Stimulated activated CD4-positive, alpha-beta T cell treated with anti-CD3 and anti-CD28 coated beads, Interleukin-4, amount 100 ng/mL, for 4 hours (primary cell): ENCODE measurements at regions not wholly inside any gene's neighbourhood (a gene's known extent, or its start where the extent isn't known, plus 50 kb on each side); places are given as distances from the start of the nearest gene placed in this dataset.

Experiments used
- DNase-seq, 2 experiments: peaks; one replicate each; pipeline ENCODE4 v3.0.0-alpha.2; 2020

GRCh38 chr2:5921081-5921642, 229.0 kb downstream of the SOX11 start:
- DNase-seq = no peak

- no peak for DNase-seq
Measured at GRCh38 chr2:5923957-5924945, 232.1 kb downstream of the SOX11 start.

- DNase-seq = no peak
Measured at GRCh38 chr2:5925604-5926003, 233.4 kb downstream of the SOX11 start.

- no peak for DNase-seq
Measured at GRCh38 chr2:5926871-5927512, 234.8 kb downstream of the SOX11 start.

GRCh38 chr2:5932556-5933469, 240.6 kb downstream of the SOX11 start:
- DNase-seq = no peak

- no peak for DNase-seq
Measured at GRCh38 chr2:5933669-5934068, 241.5 kb downstream of the SOX11 start.

- no peak for DNase-seq
Measured at GRCh38 chr2:5937321-5937720, 245.1 kb downstream of the SOX11 start.

GRCh38 chr2:5937851-5938565, 245.8 kb downstream of the SOX11 start:
- DNase-seq = no peak

GRCh38 chr2:5938566-5938896, 246.3 kb downstream of the SOX11 start:
- no peak for DNase-seq

GRCh38 chr2:5939553-5939952, 247.4 kb downstream of the SOX11 start:
- no peak for DNase-seq

- DNase-seq = no peak
Measured at GRCh38 chr2:5940596-5941535, 248.7 kb downstream of the SOX11 start.

- DNase-seq = no peak
Measured at GRCh38 chr2:5942204-5942603, 250.0 kb downstream of the SOX11 start.

GRCh38 chr2:5945742-5946141, 253.6 kb downstream of the SOX11 start:
- DNase-seq = no peak

GRCh38 chr2:5946225-5947115, 254.3 kb downstream of the SOX11 start:
- DNase-seq = no peak

GRCh38 chr2:5950736-5951135, 258.6 kb downstream of the SOX11 start:
- no peak for DNase-seq

GRCh38 chr2:5951471-5951870, 259.3 kb downstream of the SOX11 start:
- no peak for DNase-seq

GRCh38 chr2:5953525-5953924, 261.3 kb downstream of the SOX11 start:
- no peak for DNase-seq

- no peak for DNase-seq
Measured at GRCh38 chr2:5954509-5954908, 262.3 kb downstream of the SOX11 start.

GRCh38 chr2:5955921-5956320, 263.7 kb downstream of the SOX11 start:
- DNase-seq = no peak
